Vagina (tissue), 2 donors: ENCODE measurements at regions not wholly inside any gene's neighbourhood (a gene's known extent, or its start where the extent isn't known, plus 50 kb on each side); places are given as distances from the start of the nearest gene placed in this dataset.

Source experiments
- DNase-seq, 2 donors: peaks; one replicate each; pipeline ENCODE4 v3.0.0-alpha.2; 2017; ENCODE audit errors: extremely low spot score in 2 of 2
- H3K27ac ChIP-seq: fragments of 200-600 bp; sonication (generic); one replicate; pipeline ENCODE4 v1.5.1; 2019
- H3K27me3 ChIP-seq: fragments of 200-600 bp; sonication (generic); one replicate; pipeline ENCODE4 v1.5.1; 2019
- H3K36me3 ChIP-seq, 2 donors: fragments of 200-600 bp; sonication (generic); one replicate each; pipeline ENCODE4 v1.5.1; 2017 to 2019
- H3K4me1 ChIP-seq: fragments of 200-600 bp; sonication (generic); one replicate; pipeline ENCODE4 v1.5.1; 2019
- H3K4me3 ChIP-seq, 2 donors: fragments of 200-600 bp; sonication (generic); 1 replicate in 1 of 2; 2 replicates in 1 of 2; pipeline ENCODE4 v1.5.1; 2016 to 2019
- H3K9me3 ChIP-seq: fragments of 200-600 bp; sonication (generic); one replicate; pipeline ENCODE4 v1.5.1; 2019
- POLR2A ChIP-seq, 2 donors: fragments of 450-650 bp; IDR thresholded peaks; one replicate each; pipeline ENCODE4 v1.6.1; 2017; ENCODE audit warnings: antibody characterized with exemption in 2 of 2, mild to moderate bottlenecking in 2 of 2, moderate library complexity in 2 of 2
- POLR2AphosphoS5 ChIP-seq, 2 donors: sonication (generic); formaldehyde crosslinking; IDR thresholded peaks; one replicate each; pipeline ENCODE4 v1.9.0; 2017; ENCODE audit warnings: antibody characterized with exemption in 2 of 2, mild to moderate bottlenecking in 2 of 2, low read depth in 1 of 2; ENCODE audit not compliant: insufficient read depth in 1 of 2
- intact Hi-C: fragments of 100-400 bp; cut with DNase I; formaldehyde crosslinking; loops from one replicate; pipeline ENCODE4 v1.15.1; 2023
- TF ChIP-seq, protein P1 (sequence below), 3 experiments: fragments of 450-650 bp in 2 of 3; fragments of 200-600 bp in 1 of 3; sonication (generic) in 1 of 3; IDR thresholded peaks; one replicate each; pipeline ENCODE4 v1.5.1; 2017 to 2019; ENCODE audit warnings: antibody characterized with exemption in 3 of 3, mild to moderate bottlenecking in 2 of 3, moderate library complexity in 2 of 3

DNA sequence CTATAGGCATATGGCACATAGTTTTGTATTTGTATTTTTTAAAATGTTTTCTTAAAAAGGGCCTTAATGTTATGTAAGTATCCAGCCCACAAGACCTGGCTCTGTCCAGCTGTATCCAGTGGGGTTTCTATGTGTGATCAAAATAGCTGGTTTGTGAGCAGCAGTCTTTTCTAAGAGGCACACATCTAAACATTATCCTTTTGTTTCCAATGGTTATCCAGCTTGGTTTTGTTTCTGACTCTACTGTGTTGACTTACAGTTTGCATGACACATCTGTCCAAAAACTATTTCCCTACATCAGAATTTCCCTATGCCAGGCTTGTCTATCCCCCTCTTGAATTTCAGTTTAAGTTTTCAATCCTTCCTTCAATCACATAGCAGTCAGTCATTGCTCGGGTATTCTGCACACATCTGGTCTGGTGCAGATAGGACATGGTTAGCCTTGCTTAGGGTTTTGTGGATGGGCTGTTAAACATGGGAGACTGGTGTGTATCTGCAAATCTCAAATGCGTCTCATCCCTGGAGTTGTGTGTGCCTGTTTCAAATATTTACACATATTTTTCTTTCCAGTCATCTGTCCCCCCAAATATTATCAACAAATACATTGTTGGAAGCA lies 104.2 kb downstream of the SAMD9 start:
- no peak overlapping the region for H3K4me3 ChIP-seq
- no peaks in the 10 kb centered on the region for H3K27me3 ChIP-seq
- intact Hi-C loops, result loop anchor here (5.0 kb wide), 1 partner anchor 221 kb away; no protein-coding TSS in a partner anchor
- no peak for DNase-seq
- no peaks in the 10 kb centered on the region for H3K36me3 ChIP-seq
- H3K4me1 ChIP-seq, result peaks cover 34% of the 10 kb centered on the region
- H3K27ac ChIP-seq, result no peak overlapping the region
- no peaks in the 10 kb centered on the region for H3K9me3 ChIP-seq
- TF ChIP-seq, protein P1, sequence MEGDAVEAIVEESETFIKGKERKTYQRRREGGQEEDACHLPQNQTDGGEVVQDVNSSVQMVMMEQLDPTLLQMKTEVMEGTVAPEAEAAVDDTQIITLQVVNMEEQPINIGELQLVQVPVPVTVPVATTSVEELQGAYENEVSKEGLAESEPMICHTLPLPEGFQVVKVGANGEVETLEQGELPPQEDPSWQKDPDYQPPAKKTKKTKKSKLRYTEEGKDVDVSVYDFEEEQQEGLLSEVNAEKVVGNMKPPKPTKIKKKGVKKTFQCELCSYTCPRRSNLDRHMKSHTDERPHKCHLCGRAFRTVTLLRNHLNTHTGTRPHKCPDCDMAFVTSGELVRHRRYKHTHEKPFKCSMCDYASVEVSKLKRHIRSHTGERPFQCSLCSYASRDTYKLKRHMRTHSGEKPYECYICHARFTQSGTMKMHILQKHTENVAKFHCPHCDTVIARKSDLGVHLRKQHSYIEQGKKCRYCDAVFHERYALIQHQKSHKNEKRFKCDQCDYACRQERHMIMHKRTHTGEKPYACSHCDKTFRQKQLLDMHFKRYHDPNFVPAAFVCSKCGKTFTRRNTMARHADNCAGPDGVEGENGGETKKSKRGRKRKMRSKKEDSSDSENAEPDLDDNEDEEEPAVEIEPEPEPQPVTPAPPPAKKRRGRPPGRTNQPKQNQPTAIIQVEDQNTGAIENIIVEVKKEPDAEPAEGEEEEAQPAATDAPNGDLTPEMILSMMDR (IDR thresholded peaks at IDR 0.05), result no peak
- TF ChIP-seq POLR2AphosphoS5 (IDR thresholded peaks at IDR 0.05; ENCODE audit: insufficient read depth in 1 of 2, low read depth in 1 of 2) (no peak), POLR2A (IDR thresholded peaks at IDR 0.05) (no peak)

DNA sequence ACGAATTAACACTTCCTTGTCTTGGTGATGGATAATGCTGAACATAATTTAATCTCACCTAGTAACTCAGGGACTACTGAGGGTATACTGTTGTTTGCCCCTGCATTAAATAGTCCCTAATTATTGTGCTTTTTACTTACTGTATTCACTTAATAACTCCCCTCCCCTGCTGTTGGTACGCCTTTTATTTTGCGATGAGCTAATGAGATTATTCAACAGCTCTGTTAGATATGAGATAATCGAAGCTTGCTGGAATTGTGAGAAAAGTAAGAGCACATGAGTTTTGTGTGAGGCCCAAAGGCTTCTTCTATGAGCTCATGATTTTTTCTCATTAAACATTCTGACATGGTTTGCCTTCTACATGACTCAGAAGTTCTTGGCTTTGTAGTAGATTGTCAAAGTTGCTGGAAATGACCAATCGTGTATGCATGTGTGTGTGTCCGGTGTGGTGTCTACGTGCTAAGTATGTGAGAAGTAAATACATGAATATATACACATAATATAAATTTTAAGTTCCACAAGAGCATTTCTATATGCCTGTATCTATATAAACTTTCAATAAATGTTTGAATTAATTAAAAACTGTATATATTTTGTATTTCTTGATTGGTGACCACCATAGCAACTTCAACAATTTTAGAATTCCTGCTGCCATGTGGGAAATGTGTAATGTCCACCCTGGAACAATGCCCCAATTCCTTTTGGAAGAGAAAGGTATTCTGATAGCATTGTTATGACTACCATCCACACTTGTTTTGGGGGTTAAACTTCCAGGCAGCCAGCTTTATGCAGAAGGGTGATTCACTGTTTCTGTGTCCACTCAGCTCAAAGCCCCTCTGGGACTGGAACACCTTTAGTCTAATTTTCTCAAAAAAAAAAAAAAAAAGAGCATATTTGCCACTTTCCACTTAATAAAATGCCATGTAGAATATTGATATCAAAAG lies 106.2 kb downstream of the SAMD9 start:
- no peak for DNase-seq
- no peaks in the 10 kb centered on the region for H3K27me3 ChIP-seq
- peaks cover 26% of the 10 kb centered on the region for H3K4me1 ChIP-seq
- no peaks in the 10 kb centered on the region for H3K9me3 ChIP-seq
- H3K36me3 ChIP-seq, result no peaks in the 10 kb centered on the region
- TF ChIP-seq POLR2AphosphoS5 (IDR thresholded peaks at IDR 0.05; ENCODE audit: insufficient read depth in 1 of 2, low read depth in 1 of 2), result no peak
- TF ChIP-seq, protein P1 (IDR thresholded peaks at IDR 0.05), result no peak
- no peak for TF ChIP-seq POLR2A (IDR thresholded peaks at IDR 0.05)
- H3K4me3 ChIP-seq, result no peak overlapping the region
- H3K27ac ChIP-seq, result no peak overlapping the region
- intact Hi-C loops, result loop anchor here (5.0 kb wide), 1 partner anchor 219 kb away; no protein-coding TSS in a partner anchor

DNA sequence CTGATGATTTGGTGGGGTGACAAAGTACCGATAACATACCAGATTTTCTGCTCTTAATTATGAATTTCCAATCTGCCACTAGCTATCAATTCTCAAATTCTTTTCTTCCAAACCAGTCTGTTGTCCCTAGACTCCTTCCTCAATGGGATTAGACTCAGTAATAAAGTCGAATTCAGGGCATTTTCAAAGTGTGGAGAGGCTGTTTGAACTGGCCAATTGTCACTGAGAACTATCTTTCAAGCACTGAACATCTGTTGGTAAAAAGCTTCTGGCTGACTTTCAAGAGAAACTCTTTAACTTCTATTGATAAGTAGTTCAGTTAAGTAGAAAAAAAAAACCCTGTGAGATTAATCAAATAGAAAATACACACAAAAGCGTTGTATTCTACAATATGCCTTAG lies 108.9 kb downstream of the SAMD9 start:
- no peak for DNase-seq
- no peaks in the 10 kb centered on the region for H3K36me3 ChIP-seq
- TF ChIP-seq POLR2A (IDR thresholded peaks at IDR 0.05) (no peak), POLR2AphosphoS5 (IDR thresholded peaks at IDR 0.05; ENCODE audit: insufficient read depth in 1 of 2, low read depth in 1 of 2) (no peak)
- no peaks in the 10 kb centered on the region for H3K4me1 ChIP-seq
- no peaks in the 10 kb centered on the region for H3K27me3 ChIP-seq
- no peaks in the 10 kb centered on the region for H3K9me3 ChIP-seq
- intact Hi-C loops, result no loop called here
- H3K27ac ChIP-seq, result no peak overlapping the region
- H3K4me3 ChIP-seq, result no peak overlapping the region

DNA sequence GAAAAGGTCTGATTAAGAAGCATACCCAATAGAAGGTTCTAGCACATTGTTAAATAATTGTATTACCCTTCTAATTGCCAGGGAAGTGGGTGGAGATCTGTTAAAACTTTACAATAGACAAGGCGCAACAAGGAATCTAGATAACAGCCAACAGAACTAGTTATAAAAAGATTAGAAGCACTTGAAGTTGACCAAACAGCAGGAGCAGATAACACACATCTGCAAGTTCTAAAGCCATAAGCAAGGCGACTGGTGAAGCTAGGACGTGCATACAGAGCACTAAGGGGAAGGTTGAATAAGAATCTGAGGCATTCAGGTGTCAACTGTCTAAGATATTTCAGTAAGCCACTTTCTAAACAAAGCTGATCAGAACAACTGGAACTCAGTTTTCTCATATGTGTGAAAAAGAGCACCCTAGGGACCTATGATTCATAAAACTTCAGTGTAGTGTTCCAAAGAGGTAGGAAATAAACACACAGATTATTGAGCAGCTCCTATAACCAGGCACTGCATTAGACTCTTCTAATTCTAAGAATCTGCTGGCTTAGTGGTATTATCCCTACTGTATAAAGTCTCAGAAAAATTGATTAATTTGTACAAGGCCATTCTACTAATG lies 111.2 kb downstream of the SAMD9 start:
- H3K27me3 ChIP-seq, result no peaks in the 10 kb centered on the region
- TF ChIP-seq, protein P1 (IDR thresholded peaks at IDR 0.05), result no peak
- TF ChIP-seq POLR2A (IDR thresholded peaks at IDR 0.05) (no peak), POLR2AphosphoS5 (IDR thresholded peaks at IDR 0.05; ENCODE audit: insufficient read depth in 1 of 2, low read depth in 1 of 2) (no peak)
- H3K36me3 ChIP-seq, result no peaks in the 10 kb centered on the region
- intact Hi-C loops, result no loop called here
- no peaks in the 10 kb centered on the region for H3K4me1 ChIP-seq
- no peak overlapping the region for H3K4me3 ChIP-seq
- DNase-seq, result no peak
- no peak overlapping the region for H3K27ac ChIP-seq
- H3K9me3 ChIP-seq, result no peaks in the 10 kb centered on the region

DNA sequence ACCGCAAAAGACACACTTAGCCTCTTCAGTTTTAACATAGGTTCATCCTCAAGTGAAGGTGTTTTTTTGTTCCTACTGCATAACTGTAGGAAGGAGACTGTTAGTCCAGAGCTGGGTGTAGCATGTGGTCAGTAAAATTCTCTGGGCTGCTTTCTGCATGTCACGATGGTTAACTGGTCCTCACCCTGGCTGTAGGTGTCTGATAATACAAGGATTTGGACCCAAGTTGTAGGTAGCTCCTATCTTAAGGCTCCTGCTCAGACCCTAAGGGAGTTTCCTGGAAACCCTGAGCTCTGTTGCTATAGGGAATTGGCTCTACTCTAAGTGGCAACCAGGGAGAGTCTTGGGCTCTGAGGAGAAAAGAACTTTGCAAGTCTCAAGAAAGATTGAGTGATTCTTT lies 112.9 kb downstream of the SAMD9 start:
- no peak for DNase-seq
- intact Hi-C loops, result no loop called here

More for the DNA sequence above, 112.9 kb downstream of the SAMD9 start:
- Histone ChIP-seq H3K36me3 (no peaks in the 10 kb centered on the region), H3K27me3 (no peaks in the 10 kb centered on the region), H3K4me3 (no peak overlapping the region), H3K4me1 (no peaks in the 10 kb centered on the region), H3K27ac (no peak overlapping the region), H3K9me3 (no peaks in the 10 kb centered on the region)
- TF ChIP-seq POLR2A (IDR thresholded peaks at IDR 0.05) (no peak), POLR2AphosphoS5 (IDR thresholded peaks at IDR 0.05; ENCODE audit: insufficient read depth in 1 of 2, low read depth in 1 of 2) (no peak)
- TF ChIP-seq, protein P1 (IDR thresholded peaks at IDR 0.05), result no peak
